ENCODE measurements at regions not wholly inside any gene's neighbourhood (a gene's known extent, or its start where the extent isn't known, plus 50 kb on each side); places are given as distances from the start of the nearest gene placed in this dataset.
A peak's percentile ranks its signal among the peaks of the same experiment; 100 is the strongest.

DNA sequence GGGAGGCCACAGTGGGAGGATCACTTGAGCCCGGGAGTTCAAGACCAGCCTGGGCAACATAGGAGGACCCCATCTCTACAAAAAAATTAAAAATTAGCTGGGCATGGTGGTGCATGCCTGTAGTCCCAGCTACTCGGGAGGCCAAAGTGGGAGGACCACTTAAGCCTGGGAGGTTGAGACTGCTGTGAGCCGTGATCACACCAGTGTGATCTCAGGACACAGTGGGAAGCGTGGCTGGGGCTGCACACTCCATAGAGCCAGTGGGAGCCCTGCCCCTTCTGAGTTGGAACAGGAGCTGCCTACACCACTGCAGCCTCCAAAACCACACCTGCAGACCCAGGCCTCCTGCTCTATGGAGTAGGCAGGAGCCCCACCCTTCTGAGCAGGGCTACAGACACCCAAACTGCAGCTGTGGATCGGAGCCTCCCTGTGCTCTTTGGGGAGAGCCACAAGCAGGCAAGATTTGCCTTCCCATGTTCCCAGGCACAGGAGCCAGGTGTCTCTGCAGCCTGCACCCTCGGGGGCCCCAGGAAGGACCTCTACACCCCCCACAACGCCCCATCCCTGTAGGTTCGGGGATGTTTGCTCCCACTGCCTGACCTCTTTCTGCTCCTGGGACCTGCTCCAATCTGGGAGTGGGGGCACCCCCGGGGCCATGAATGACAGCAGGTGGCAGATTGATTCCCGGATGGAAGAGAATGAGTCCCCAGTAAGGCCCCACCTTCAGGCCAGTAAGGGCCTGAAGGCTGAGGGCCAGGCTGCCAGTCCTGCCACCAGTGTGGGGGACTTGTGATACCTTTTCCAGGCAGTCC lies 245.4 kb downstream of the BUD13 start:
- no peak for DNase-seq

DNA sequence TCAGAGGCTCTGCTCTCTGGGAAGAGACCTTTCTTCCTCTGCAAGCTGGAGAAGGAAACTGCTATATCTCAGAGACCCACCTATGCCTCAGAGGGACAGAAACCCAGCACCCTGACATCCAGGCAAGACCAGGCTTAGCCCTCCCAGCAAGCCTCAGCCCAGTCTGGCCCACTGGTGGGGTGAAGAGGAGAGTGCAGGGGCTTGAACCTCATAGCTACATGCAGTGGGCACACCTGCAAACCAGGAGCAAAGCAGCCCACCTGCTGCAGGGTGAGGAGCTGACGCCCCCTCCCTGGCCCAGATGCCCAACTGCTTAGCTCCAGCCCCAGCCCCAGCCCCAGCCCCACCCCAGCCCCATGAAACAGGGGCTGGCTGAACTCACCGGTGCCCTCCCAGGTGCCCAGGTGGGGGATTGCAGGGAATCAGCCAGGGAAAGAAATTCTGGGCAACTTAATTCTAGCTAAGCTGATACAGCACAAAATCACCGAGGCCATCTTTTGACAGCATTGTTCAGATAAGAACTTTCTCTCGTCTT lies 246.8 kb downstream of the BUD13 start:
- DNase-seq, result no peak

- DNase-seq, result no peak
Observed at GRCh38 chr11:116519499-116519898, 253.3 kb downstream of the BUD13 start.

DNA sequence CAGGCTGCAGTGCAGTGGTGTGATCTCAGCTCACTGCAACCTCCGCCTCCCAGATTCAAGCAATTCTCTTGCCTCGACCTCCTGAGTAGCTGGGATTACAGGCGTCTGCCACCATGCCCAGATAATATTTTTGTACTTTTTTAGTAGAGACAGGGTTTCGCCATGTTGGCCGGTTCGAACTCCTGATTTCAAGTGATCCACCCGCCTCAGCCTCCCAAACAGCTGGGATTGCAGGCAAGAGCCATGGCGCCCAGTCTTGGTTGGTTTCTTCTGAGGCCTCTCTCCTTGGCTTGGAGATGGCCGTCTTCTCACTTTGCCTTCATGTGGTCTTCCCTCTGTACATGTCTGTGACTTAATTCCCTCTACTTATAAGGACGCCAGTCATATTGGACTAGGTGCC lies 254.6 kb downstream of the BUD13 start:
- no peak for DNase-seq

DNA sequence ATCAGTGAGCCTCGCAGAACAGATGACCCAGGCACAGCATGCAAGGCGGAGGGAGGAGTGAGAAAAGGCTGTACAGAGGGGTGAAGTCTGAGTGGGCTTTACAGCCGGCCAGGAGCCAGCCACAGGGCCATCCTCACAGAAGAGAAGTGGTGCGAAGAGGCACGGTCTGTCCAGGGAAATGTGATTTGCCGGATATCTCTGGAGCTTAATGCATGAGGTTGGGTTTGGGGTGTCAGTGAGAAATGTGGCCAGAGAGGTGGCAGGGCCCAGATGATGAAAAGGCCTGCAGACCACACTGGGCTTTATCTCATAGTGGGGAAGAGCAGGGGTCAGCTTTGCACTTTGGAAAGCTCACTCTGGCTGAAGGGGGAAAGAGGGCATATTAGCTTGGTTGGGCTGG lies 255.2 kb downstream of the BUD13 start:
- no peak for DNase-seq

DNA sequence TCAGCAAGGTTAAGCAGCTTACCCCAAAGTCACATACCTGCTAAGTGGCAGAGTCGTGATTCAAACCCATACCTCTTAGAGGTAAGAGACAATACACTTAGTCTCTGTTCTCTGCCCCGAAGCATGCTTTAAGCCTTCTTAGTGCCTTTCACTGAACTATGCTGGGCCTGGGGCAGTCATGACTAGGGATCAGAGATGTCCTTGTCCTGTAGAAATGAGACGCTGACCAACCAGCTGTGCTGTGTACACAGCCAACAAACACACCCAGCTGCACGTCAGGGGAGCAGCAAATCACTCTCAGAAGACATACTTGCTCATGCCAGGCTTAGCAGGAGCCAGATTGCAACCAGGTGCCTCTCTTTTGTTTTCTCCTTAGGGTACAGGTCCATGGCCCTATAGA lies 255.7 kb downstream of the BUD13 start:
- DNase-seq, result no peak

- DNase-seq, result no peak
Observed at GRCh38 chr11:116515664-116516184, 257.1 kb downstream of the BUD13 start.

GRCh38 chr11:116513894-116514293 lies 258.9 kb downstream of the BUD13 start:
- DNase-seq, result peak; percentile 12

GRCh38 chr11:116513278-116513823 lies 259.4 kb downstream of the BUD13 start:
- DNase-seq, result no peak

DNA sequence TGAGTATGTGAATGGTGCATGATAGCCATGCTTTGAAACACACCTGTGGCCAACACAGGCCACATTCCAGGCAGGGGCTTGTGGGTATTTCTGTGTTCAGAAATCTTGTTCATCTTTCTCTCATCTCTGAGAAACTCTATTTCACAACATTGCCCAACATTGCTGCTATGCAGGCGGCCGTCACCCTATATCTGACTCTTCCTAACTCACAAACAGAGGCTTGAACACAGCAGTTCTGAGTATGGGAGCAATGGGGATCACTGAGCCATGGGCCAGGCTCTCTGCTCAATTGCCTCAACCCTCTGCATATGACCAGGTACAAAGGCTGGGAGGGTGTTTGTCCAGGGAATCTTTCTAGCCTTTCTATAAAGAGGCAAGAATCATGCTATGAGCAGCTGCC lies 259.9 kb downstream of the BUD13 start:
- no peak for DNase-seq

- no peak for DNase-seq
Observed at GRCh38 chr11:116511684-116512083, 261.1 kb downstream of the BUD13 start.

GRCh38 chr11:116510886-116511650 lies 261.7 kb downstream of the BUD13 start:
- no peak for DNase-seq

GRCh38 chr11:116510166-116510565 lies 262.6 kb downstream of the BUD13 start:
- no peak for DNase-seq

- no peak for DNase-seq
Observed at GRCh38 chr11:116509551-116509950, 263.2 kb downstream of the BUD13 start.

DNA sequence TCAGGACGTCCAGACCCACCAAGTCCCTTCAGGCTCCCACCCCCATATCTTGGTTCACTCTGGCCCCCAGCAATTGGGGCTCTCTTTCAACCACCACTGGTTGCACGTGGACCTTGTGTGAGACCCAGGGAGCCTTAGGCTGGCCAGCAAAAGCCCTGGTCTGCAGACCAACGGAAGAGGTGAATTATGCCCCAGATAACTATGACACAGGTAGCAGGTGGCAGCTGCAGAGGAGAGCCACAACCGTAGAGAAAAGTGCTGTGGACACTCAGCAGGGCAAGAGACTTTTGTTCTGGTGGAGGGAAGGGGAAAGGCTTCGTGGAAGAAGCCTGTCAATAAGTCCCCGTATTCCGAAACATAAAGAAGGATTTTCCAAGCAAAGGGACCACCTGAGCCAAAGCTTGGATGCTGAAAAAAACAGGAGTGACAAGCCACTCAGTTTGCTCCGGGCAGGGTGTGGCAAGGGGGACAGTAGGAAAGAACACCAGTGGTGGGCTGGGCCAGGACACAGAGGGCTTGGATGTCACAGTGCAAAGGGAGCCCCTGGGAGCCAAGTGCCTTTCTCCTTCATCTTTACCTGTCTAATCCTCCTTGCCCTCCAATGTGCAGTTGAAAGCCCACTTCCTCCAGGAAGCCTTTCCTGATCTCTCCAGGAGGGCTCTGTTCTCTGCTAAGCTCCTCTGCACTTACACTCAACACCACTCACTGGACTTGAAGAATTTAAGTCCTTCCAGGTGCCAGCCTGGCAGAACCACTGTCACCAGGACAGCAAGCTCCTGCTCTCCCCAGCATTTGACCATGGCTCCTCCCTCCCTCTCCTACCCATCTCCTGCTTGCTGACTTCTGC lies 264.7 kb downstream of the BUD13 start:
- no peak for DNase-seq

GRCh38 chr11:116507016-116507415 lies 265.8 kb downstream of the BUD13 start:
- DNase-seq, result no peak

DNA sequence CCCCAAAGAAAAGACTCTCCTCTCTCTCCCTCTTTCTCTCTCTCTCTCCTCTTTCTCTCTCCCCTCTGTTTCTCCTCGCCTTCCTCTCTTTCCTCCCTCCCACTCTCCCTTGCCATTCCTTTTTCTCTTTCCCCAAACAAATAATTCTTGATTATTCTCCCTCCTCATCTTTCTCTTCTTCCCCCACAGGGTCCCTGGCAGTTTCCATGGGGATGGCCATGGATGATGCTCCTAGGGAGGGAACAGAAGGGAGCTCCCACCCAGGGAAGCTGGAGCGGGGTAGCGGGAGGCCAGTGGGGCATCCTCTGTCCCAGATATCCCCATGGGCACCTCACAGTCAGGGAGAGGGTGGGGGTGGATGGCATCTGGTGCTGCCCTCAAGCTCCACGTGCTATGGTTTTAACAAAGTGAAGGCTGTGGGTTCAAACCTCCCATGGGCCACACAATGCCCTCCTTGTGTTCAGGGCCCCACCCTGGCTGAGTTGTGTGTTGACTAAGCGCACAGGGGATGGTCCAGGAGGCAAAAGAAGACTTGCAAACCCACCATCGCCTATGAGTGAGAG lies 266.4 kb downstream of the BUD13 start:
- DNase-seq, result no peak

GRCh38 chr11:116505298-116506262 lies 267.2 kb downstream of the BUD13 start:
- no peak for DNase-seq

- no peak for DNase-seq
Observed at GRCh38 chr11:116504541-116505297, 268.1 kb downstream of the BUD13 start.

All from stimulated activated CD4-positive, alpha-beta T cell treated with anti-CD3 and anti-CD28 coated beads, Interleukin-1b, Interleukin-23, amount 100 ng/mL, for 48 hours (primary cell).